Renal cortex interstitium (tissue), 11 donors: ENCODE measurements at regions not wholly inside any gene's neighbourhood (a gene's known extent, or its start where the extent isn't known, plus 50 kb on each side); places are given as distances from the start of the nearest gene placed in this dataset.
"Not testable (repeated sequence)": the region's sequence is repeated elsewhere in the genome, so short reads cannot be mapped to it uniquely, and the experiment has no call there.

Experiments used
- DNase-seq, 11 donors: peaks; one replicate each; pipeline ENCODE4 v3.0.0-alpha.2; 2013; ENCODE audit warnings: low read depth in 9 of 11, low spot score in 4 of 11; ENCODE audit errors: extremely low read depth in 1 of 11

DNA sequence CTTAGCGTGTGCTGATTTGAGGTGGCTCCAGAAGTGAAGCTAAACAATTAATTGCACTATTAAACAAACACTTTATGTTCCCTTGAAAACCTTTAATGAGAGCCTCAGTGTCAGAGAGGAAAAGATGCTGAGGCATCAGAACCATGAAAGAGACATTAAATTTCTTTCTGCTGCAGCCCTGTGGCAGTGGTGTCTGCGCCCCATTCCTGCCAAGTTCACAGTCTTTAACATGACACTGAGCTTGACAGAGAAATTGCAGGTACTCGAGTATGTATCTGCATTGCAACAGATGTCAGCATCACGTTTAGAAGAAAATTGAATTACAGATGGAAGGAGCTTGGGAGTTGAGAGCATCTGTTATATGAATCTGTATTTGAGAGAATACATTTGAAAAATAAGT is 111.3 kb upstream of the CREB1 start:
- DNase-seq = no peak

DNA sequence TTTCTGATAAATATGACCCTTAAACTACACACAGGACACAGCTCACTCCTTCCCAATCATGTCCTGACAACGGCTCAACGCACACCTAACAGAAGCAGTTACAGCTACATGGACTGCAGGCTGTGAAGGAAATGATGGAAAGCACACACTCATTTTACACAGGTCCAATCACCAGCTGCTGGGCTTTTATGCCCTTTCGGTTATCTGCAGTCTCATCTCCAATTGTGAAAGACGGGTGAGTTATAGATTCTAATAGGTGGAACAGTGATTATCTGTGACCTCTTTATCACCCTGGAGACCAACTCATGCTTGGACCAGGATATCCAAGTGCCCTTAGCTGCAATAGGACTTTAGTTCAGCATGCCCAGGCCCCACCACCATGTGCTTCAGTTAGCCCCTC is 110.4 kb upstream of the CREB1 start:
- DNase-seq = no peak

DNA sequence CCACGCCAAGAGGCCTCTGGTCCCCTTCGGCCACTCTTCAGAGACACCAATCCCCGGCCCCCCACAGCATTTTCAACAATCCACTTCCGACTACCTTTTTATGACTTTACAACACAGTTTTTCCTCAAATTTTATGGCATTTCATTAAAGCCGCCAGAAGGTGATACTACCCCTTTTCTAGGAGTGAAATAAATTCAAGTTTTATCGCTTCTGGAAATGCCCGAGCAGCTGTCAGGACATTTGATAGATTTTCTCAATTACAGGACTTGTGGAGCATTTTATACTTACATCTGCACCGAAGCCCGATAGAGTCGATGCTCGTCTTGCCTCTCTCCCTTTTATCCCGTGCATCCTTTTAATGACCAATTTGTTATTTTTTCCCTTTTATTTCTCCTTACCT is 108.1 kb upstream of the CREB1 start:
- peak in 6 of 11 donors; percentile 41 to 76 (median 62) for DNase-seq

DNA sequence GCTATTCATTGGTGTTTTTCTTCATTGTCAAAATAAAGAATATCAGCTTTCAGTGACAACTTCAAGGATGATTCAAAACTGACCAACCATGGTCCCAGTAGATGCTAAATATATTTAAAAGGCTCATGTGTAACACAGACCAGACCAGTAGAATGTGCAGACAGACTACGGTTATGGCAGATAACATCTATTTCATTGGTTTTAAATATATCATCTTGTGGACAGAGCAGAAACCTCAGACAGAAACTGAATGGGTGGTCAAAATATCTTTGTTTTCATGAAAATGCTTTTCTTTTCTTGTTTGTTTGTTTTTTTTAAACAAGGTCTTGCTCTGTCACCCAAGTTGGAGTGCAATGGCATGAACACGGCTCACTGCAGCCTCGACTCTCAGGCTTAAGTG is 107.4 kb upstream of the CREB1 start:
- no peak for DNase-seq

DNA sequence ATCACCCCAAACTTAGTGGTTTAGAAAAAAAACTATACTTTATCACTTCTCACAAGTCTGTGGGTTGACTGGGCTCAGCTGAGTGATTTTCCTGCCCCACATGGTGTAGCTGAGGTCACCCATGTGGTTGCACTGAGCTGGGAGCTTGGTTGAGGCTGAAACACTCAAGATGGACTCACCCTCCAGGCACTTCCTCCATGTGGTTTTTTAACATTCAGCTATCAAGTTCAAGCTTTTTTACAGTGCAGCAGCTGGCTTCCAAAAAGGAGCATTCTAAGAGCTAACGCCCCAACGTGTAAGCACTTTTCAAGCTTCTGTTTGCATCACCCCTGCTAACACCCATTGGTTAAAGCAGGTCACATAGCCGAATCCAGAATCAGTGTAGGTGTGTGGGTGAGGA is 105.9 kb upstream of the CREB1 start:
- DNase-seq = no peak

DNA sequence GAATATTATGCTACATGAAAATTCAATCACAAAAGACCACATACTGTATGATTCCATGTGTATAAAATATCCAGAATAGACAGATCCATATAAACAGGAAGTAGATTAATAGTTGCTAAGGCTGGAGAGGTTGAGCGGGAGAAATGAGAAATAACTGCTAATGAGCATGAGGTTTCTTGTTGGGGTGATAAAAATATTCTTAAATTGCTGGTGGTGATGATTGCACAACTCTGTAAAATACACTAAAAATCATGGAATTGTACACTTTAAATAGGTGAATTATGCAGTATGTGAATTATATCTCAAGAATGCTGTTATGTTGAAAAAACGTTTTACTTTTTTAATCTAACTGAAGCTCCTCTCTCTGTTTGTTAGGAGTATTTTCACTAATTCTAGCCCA is 101.8 kb upstream of the CREB1 start:
- no peak for DNase-seq

DNA sequence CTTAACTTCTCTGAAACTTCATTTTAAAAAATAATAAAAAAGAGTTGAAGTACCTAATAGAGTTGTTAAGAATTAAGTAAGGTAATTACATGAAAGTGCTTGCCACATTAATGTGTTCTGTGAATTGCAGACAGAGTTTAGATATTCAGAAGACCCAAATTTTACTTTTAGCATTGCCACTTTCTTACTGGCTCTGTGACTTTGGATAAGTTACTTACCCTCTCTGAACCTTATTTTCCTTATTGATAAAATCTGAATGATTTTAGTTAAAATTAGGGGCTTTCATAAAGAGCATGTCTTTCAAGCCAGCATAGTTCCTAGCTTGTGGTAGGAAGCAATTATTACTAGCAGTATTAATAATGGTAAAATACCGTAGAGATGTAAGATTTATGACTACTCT is 101.2 kb upstream of the CREB1 start:
- DNase-seq = no peak

DNA sequence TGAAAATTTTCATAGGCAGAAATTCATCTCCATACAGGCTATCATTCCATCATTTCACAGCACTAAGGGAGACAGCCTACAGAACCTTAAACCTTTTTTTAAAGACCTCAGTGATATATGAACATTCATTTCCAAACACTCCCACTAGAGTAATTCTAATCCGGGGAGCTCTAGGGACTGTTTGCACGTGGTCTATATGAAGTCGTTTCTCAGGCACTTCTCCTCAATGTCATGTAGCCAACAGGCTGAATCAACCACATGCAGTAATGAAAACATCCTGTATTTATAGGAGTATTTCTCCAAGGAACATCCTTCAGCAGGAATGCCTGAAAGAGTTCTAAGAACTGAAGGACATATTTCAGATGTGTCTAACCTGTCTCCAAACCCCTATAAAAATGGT is 97.3 kb upstream of the CREB1 start:
- peak in 3 of 11 donors; percentile 32 to 67 (median 39) for DNase-seq

DNA sequence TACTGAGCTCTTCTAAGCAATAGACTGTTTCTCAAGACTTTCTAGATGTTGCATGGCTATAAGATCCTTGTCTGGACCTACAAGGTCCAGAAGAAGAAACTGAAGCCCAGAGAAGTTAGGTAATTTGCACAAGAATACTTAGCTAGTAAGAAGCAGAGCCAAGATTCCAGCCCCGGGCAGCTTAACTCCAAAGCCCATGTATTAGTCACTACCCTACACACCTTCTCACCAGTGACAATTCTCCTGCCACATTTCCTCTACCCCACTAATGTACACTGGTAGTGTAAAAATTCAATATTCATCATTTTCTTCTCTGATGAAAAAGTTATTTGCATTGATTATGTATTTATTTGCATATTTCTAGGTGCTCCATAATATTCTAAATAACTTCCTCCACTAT is 95.5 kb upstream of the CREB1 start:
- DNase-seq = no peak

DNA sequence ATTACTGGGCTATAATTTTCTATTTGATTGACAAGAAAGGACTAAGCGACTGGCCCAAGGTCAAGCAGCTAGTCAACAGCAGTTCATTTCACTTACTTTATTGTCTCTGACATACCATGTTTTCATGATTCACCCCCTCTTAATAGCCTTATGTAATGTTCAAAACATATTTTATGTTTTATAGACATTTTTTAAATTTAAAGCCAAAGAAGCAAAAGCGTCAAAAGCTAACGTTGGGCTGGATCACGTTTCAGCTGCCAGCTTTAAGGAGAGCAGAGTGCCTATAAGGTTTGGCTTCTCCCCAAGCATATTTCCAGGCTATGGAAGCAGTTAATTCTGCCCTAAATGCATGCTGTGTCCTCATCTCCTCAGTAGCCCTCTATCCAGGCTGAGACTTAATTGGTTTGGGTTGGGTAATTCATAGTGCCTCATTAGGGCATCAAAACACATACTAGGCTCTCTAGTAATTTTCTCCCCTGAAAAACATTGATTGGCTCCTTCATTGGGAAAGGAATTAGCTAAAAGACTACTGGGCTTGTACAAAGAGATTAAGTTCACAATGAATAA is 94.8 kb upstream of the CREB1 start:
- DNase-seq = no peak

DNA sequence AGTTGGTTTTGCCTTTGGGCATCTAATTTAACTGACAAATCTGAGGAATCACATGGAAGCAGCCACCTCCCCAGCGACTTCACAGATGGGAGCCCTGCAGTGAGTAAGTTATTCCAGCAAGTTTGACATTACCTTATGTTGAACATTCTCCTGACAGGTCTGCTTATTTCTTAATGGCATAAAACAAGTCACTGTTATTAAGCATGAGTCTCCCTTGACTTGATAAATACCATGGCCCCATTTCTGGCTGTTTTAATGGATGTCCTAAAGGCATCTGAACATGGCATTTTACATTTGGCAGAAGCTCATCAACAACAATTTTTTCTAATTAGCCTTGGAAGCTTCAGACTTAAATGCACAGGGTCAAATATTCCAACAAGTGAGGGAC is 92.6 kb upstream of the CREB1 start:
- DNase-seq = no peak

DNA sequence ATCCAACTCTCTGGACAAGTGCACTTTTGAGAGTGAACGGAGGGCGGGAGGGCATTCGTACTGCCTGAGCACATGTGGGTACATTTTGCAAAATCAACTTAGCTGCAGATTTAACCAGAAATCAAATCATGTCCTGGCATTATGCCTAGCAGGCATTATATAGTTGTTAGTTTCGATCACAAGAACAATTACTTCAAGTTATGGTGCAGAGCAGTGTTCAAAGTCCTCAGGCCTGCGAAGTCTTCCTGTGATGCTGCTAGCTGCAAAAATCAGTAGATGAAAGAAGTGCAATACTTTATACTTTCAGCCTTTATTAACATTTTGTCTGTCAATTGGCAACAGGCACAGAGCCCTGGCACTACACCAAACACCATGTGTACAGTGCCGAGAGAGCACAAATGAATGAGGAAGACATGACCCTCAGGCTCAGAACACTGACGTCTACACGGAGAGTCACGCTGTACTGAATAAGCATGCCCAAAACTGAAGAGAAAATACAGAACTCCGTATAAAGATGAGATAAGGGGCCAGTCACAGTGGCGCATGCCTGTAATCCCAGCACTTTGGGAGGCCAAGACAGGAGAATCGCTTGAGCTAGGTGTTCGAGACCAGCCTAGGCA is 92.1 kb upstream of the CREB1 start:
- DNase-seq = no peak

DNA sequence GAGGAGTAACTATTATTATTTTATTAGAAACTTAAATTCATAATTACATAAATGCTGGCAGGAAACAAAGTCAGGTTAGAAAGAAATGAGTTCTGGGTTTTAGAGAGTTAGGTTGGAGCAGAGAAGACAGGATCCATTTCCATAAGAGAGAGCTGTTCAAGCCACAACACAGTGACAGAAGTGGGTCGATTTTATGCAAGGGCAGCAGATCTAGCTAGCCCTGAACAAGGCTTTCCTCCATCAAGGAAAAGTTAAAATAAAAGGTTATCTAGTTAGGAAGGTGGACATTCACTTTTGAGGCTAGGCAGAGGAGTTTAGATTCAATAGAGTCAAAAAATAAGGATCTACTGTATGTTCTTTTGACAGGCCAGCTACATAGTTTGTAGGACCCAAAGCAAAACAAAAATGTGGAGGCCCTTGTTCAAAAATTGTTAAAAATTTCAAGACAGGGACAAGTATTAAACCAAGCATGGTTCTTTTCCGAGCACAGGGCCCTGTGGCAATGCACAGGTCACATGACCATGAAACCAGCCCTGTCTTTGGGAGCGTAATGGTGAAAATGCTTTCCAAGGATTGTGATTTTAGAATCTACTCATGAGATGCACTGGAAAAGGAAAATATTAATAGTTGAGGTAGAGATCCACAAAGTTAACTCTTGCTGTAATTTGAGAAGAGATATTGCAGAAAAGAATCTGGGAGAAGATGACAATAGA is 91.2 kb upstream of the CREB1 start:
- no peak for DNase-seq

DNA sequence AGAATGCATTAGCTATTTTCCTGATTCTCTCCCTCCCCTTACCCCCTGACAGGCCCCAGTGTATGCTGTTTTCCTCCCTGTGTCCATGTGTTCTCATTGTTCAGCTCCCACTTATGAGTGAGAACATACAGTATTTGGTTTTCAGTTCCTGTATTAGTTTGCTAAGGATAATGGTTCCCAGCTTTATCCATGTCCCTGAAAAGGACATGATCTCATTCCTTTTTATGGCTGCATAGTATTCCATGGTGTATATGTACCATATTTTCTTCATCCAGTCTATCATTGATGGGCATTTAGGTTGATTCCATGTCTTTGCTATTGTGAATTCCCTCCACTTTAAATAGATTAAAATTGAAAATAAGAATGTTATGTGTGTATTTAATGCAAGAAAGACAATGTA is 89.9 kb upstream of the CREB1 start:
- DNase-seq = not testable (repeated sequence)

DNA sequence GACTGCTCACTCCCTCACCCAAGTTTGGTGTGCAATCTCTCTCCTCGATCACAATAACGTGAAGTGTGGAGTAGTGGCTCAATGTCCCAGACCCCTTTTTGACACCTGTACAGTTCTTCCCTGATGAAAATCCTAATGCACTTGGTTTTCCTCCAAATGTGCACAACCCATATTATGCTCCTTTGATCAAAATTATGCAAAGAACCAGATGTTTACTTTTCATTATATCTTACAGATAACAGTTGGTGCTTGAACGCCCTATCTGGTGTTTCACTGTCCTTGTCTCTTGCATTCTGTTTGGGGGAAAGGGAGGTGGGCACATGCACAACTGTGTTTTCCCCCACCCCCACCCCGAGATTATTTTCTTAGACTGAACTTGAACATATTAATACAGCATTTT is 85.0 kb upstream of the CREB1 start:
- no peak for DNase-seq

DNA sequence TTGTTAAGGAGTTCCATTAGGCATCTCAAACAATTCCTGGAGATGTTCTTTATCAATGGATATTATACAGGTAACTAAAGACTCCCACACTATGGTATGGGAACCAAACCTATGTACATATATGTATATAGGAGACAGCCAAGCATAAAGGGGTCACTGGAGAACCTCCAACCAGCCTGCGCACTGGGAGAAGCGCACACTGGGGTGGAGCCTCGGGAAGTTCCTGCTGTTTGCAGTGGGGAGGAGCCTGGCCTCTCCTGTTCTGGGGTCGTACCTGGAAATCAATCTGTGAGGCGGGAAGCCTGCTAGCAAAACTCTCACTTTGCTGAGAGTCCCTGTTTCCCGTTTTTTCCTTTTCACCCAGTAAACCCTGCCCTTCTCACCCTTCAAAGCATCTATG is 83.1 kb upstream of the CREB1 start:
- no peak for DNase-seq

DNA sequence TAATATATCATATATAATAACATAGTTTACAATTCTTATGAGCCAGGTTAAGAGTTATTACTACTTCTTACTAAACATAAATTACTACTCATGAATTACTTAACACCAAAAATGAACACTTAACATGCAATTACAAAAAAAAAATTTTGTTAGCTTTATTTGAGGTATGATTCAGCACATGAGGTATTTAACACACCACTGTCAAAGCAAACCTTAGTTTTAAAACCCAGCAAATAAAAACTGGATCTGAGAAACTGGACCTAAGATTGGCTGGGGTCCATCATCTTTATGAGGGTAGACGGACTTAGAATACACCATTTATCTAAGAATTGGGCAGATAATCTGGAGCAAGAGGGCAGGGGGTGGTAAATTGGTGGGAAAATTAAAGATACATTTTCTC is 81.8 kb upstream of the CREB1 start:
- no peak for DNase-seq

DNA sequence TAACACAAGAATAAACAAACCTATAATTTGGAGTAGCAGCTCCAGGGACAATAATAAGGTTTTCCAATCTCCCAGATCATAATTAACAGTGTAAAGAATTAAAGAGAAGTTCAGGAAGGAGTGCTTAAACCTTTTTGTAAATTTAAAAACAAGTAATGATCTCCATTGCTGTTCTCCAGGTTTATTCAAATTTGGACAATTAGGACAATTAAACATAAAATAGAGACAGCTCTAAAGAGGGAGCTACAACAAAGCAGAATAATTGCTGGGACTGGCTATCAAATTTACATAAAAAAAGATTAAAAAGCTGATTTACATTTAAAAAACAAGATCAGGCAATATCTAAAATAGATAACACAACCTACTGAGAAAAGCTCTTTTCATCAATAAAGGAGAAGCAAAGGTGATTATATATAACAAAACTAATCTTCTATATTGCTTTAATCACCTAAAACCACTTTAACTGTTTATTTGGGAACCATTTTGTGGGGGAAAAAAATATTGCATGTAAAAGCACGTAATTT is 80.1 kb upstream of the CREB1 start:
- no peak for DNase-seq

DNA sequence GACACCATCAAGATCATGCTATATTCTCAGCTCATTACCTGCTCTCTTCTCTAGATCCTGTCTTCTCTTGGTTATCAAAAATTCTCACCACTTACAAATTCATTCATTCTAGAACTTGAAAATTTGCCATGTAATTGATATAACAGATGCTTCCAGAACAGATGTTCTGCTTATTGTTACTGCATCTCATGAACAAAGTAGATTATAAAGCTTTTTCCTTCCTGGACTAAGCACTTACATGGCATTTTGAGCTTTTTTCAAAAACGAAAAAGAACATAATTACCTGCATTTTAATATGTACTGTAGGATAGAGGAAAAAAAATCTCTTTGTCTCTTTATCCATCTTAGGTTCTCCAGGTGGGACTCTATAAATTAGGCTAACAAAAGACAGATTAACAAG is 79.6 kb upstream of the CREB1 start:
- DNase-seq = no peak

DNA sequence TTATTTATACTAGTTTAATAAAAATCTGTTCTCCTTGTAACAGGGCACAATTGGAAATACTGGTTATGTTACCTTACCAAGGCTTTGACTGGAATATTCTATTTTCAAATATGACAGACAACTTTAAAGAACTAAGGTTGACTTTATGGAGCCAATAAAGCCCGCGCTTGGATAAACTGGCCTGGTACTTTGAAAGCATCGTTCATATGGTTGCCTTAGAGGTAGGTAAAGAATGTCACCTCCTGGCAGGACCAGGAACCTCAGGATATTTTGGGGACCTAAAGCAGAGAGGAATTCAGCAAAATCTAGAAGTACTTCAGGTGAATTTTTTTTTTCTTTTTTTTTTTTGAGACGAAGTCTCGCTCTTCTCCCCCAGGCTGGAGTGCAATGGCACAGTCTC is 71.2 kb upstream of the CREB1 start:
- no peak for DNase-seq
